K562 (cell line): ENCODE measurements at regions not wholly inside any gene's neighbourhood (a gene's known extent, or its start where the extent isn't known, plus 50 kb on each side); places are given as distances from the start of the nearest gene placed in this dataset.

ENCODE experiments used
- ATAC-seq: fragments of 200-7000 bp; cut with Tn5 transposase; 3 replicates; pipeline ENCODE4 v1.9.1; 2020; ENCODE audit warnings: moderate library complexity
- BruUV-seq: library from RNA; stranded (reverse); fragments of 400-500 nt; replicated peaks from 2 replicates; lab custom pipeline; 2021; lab: Mats Ljungman, UMichigan
- CTCF ChIA-PET: fragments of 300-600 bp; formaldehyde crosslinking; extraction: SDS; loops from one replicate; lab custom pipeline; 2021; ENCODE audit warnings: low intra/inter-chr PET ratio; lab: Yijun Ruan, JAX
- POLR2A ChIA-PET: fragments of 300-600, 350-650 bp; sonication (Branson Sonifier 250); formaldehyde crosslinking; extraction: SDS; loops from one replicate; lab custom pipeline; 2021; ENCODE audit warnings: antibody characterized with exemption, inconsistent platforms; lab: Yijun Ruan, JAX
- DNase-seq, 4 experiments: peaks; one replicate each; pipeline versions ENCODE4 v3.0.0 to v3.0.0-alpha.2; 2011 to 2018; ENCODE audit warnings: low spot score in 3 of 4, mixed read lengths in 3 of 4; ENCODE audit errors: extremely low read depth in 1 of 4
- FAIRE-seq: peaks from 2 replicates; lab custom pipeline; 2011; peaks lifted over from hg19 to GRCh38; lab: Jason Lieb, UNC
- H2AFZ ChIP-seq: 2 replicates; pipeline ENCODE4 v1.6.0; 2011; ENCODE audit warnings: low read depth, low read length, control low read depth, inconsistent platforms
- H3K27ac ChIP-seq: fragments of 200-600 bp; 3 replicates; pipeline ENCODE4 v1.8.0; 2011; ENCODE audit warnings: low read depth, mild to moderate bottlenecking, control low read depth, inconsistent platforms, low read length, moderate library complexity, mixed read lengths; ENCODE audit errors: extremely low read depth
- H3K27me3 ChIP-seq, 2 experiments: fragments of 300-600 bp in 1 of 2; 2 replicates in 1 of 2; 3 replicates in 1 of 2; pipeline versions ENCODE4 v1.6.0 to v1.8.0; 2011; ENCODE audit warnings: inconsistent platforms in 2 of 2, low read length in 2 of 2, mild to moderate bottlenecking in 1 of 2, mixed read lengths in 1 of 2, moderate library complexity in 1 of 2; ENCODE audit not compliant: control insufficient read depth in 2 of 2, insufficient read depth in 2 of 2
- H3K36me3 ChIP-seq: fragments of 300-600 bp; 3 replicates; pipeline ENCODE4 v1.8.0; 2011; ENCODE audit warnings: mild to moderate bottlenecking, low read length, inconsistent platforms; ENCODE audit not compliant: control insufficient read depth, insufficient read depth
- H3K4me1 ChIP-seq, 2 experiments: fragments of 200-600 bp in 1 of 2; replicated peaks in 1 of 2; 2 replicates in 1 of 2; 3 replicates in 1 of 2; pipeline versions ENCODE4 v1.5.1 to v1.8.0; 2011; ENCODE audit warnings: inconsistent platforms in 2 of 2, low read length in 2 of 2, mild to moderate bottlenecking in 1 of 2, mixed read lengths in 1 of 2, moderate library complexity in 1 of 2; ENCODE audit not compliant: control insufficient read depth in 2 of 2, insufficient read depth in 2 of 2
- H3K4me2 ChIP-seq: 2 replicates; pipeline ENCODE4 v1.6.1; 2011; ENCODE audit warnings: low read length, control low read depth, inconsistent platforms, mixed read lengths; ENCODE audit not compliant: insufficient read depth
- H3K4me3 ChIP-seq: fragments of 200-600 bp; sonication (generic), shearing (Covaris generic); 2 replicates; pipeline ENCODE4 v1.5.1; 2016; ENCODE audit warnings: control low read depth, inconsistent platforms
- H3K79me2 ChIP-seq: fragments of 200-600 bp; 3 replicates; pipeline ENCODE4 v1.8.0; 2011; ENCODE audit warnings: low read length, inconsistent platforms; ENCODE audit not compliant: control insufficient read depth, insufficient read depth
- H3K9ac ChIP-seq, 2 experiments: 2 replicates each; pipeline versions ENCODE4 v1.6.0 to v1.6.1; 2011; ENCODE audit warnings: low read depth in 2 of 2, low read length in 2 of 2, control low read depth in 1 of 2, inconsistent platforms in 1 of 2, mild to moderate bottlenecking in 1 of 2, mixed read lengths in 1 of 2; ENCODE audit not compliant: insufficient read depth in 1 of 2
- H3K9me1 ChIP-seq: one replicate; pipeline ENCODE4 v1.6.0; 2011; ENCODE audit warnings: inconsistent platforms, mild to moderate bottlenecking, low read length, moderate library complexity; ENCODE audit not compliant: control insufficient read depth, insufficient read depth
- H3K9me3 ChIP-seq: replicated peaks from 2 replicates; pipeline ENCODE4 v1.5.1; 2011; ENCODE audit warnings: low read depth, low read length, inconsistent platforms; ENCODE audit not compliant: control insufficient read depth, insufficient read depth
- H4K20me1 ChIP-seq: replicated peaks from 2 replicates; pipeline ENCODE4 v1.6.1; 2011; ENCODE audit warnings: low read length, inconsistent platforms, mixed read lengths; ENCODE audit not compliant: control insufficient read depth, insufficient read depth
- ARID2 ChIP-seq: fragments of 450-650 bp; IDR thresholded peaks from 2 replicates; pipeline ENCODE4 v1.6.1; 2017; ENCODE audit warnings: antibody characterized with exemption, mild to moderate bottlenecking
- ELF4 ChIP-seq: fragments of 450-650 bp; formaldehyde crosslinking; IDR thresholded peaks from 2 replicates; pipeline ENCODE4 v1.4.0; 2022; ENCODE audit warnings: missing genetic modification characterization
- IFI16 ChIP-seq: fragments of 250-450 bp; sonication (Bioruptor Pico); IDR thresholded peaks from 2 replicates; pipeline ENCODE4 v2.1.2; 2022; ENCODE audit warnings: mild to moderate bottlenecking, inconsistent platforms
- POU5F1 ChIP-seq: fragments of 150-350 bp; IDR thresholded peaks from 2 replicates; pipeline ENCODE4 v1.6.1; 2014; ENCODE audit warnings: borderline replicate concordance, low read length, low read depth, mild to moderate bottlenecking; ENCODE audit not compliant: partially characterized antibody
- PRPF4 ChIP-seq: fragments of 200-400 bp; formaldehyde crosslinking; IDR thresholded peaks from one replicate; pipeline ENCODE4 v1.6.1; 2017; ENCODE audit warnings: low read length, low read depth, mild to moderate bottlenecking; ENCODE audit not compliant: insufficient read depth, poor library complexity, severe bottlenecking
- ZNF184 ChIP-seq: sonication (generic); formaldehyde crosslinking; IDR thresholded peaks from 2 replicates; pipeline ENCODE4 v1.5.0; 2020; ENCODE audit warnings: missing genetic modification reagents
- ZNF347 ChIP-seq: fragments of 450-650 bp; formaldehyde crosslinking; IDR thresholded peaks from 2 replicates; pipeline ENCODE4 v1.4.0; 2020; ENCODE audit warnings: low read depth, mild to moderate bottlenecking, moderate library complexity
- WGBS: fragments of 100-300 bp; shearing (Covaris generic); methylation state at CpG from one replicate; pipeline ENCODE4 v1.1.6; 2016; ENCODE audit warnings: low coverage, mixed read lengths; ENCODE audit not compliant: insufficient coverage; ENCODE audit errors: missing lambda C conversion rate; 5-methylcytosine and 5-hydroxymethylcytosine counted together
- in situ Hi-C: fragments of 300-500 bp; cut with MboI; formaldehyde crosslinking; loops from 4 replicates; pipeline ENCODE4 v1.15.0; 2018; ENCODE audit warnings: inconsistent platforms, mixed read lengths
- intact Hi-C: fragments of 100-400 bp; cut with micrococcal nuclease; formaldehyde crosslinking; loops from 2 replicates; pipeline ENCODE4 v1.14.2; 2022
- TF ChIP-seq, protein P1 (sequence below): fragments of 450-650 bp; IDR thresholded peaks from 2 replicates; pipeline ENCODE4 v1.6.1; 2016; ENCODE audit warnings: missing biosample characterization, missing genetic modification characterization
- TF ChIP-seq, protein P2 (sequence below), 3 experiments: fragments of 200-800 bp in 1 of 3; sonication (Bioruptor generic) in 1 of 3; sonication (generic) in 1 of 3; formaldehyde crosslinking in 1 of 3; IDR thresholded peaks; 2 replicates each; pipeline versions ENCODE4 v1.6.1 to v1.8.0; 2016 to 2022; ENCODE audit warnings: mild to moderate bottlenecking in 2 of 3, missing compliant biosample characterization in 2 of 3, missing genetic modification characterization in 2 of 3, missing genetic modification reagents in 1 of 3
- TF ChIP-seq, protein P3 (sequence below): fragments of 250-450 bp; sonication (Bioruptor Pico); IDR thresholded peaks from 2 replicates; pipeline ENCODE4 v1.5.1; 2021; ENCODE audit warnings: mild to moderate bottlenecking

DNA sequence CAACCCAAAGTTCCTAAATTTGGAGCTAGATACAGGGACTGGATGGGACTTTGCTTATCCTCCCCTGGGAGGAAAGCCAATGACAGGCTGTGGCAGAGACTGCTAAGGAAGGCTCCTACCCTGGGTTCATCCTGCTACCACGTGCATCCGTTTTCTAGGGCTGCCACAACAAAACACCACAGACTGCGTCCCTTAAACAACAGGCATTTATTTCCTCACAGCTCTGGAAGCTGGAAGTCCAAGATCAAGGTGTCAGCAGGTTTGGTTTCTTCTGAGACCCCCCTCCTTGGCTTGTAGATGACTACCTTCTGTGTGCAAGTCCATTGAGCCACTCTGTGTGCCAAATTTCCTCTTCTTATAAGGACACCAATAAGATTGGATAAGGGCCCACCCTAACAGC lies 263.9 kb downstream of the FAM43A start:
- in situ Hi-C loops: no loop called here
- no peaks in the 10 kb centered on the region for H3K79me2 ChIP-seq
- no peak overlapping the region for H3K4me2 ChIP-seq
- 2% methylated on average over 3 of the region's 3 CpGs for WGBS
- peaks cover 16 to 48% of the 10 kb centered on the region in 2 experiments; a peak in 4 of 5 replicates for H3K27me3 ChIP-seq
- BruUV-seq: no TSS peak
- no peak for FAIRE-seq
- no peaks in the 10 kb centered on the region for H3K36me3 ChIP-seq
- H3K4me1 ChIP-seq: no peaks in the 10 kb centered on the region; a peak in 1 of 5 replicates
- ChIA-PET CTCF (no interaction called here), POLR2A (no interaction called here)
- no peak for ATAC-seq
- H3K9me1 ChIP-seq: no peaks in the 10 kb centered on the region
- intact Hi-C loops: no loop called here
- TF ChIP-seq PRPF4 (no peak), IFI16 (CRISPR knock-in tag) (no peak)
- no peak overlapping the region for H3K27ac ChIP-seq
- no peak for DNase-seq
- no peak overlapping the region for H3K4me3 ChIP-seq
- H3K9me3 ChIP-seq: no peaks in the 10 kb centered on the region
- no peak overlapping the region for H2AFZ ChIP-seq
- no peaks in the 10 kb centered on the region for H4K20me1 ChIP-seq
- H3K9ac ChIP-seq: no peak overlapping the region

DNA sequence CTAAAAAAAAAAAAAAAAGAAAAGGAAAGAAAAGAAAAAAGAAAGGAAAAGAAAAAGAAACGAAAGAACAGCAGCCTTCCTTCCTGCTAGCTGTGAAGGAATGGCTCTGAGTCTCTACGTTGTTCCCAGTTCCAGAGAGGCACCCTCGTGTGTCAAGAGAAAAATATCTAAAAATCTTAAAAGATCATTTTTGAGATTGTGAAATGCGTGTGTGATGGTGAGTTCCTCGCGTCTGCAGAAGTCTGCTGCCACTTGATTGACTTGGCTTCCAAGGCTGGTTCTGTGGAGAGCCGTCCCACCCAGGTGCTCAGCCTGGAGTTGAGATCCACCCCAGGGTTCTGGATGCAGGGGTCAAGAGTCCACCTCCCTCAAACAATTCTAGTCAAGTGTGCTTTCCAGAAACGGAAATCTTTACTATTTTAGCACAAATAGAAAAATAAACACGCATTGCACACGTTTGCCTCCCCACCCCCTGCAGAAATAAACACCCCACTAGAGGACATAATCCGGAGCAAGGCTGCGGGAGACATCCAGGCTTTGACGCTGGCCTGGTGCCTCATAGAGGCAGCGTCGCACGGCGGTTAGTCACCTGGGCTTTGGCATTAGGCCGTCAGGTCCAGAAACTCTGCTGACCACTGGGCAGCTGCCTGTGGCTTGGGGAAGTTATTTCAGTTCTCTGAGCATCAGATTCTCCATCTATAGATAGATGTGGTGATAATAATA lies 265.4 kb downstream of the FAM43A start:
- no peaks in the 10 kb centered on the region for H3K36me3 ChIP-seq
- H3K27me3 ChIP-seq: peaks cover 17 to 50% of the 10 kb centered on the region in 2 experiments; a peak in 4 of 5 replicates
- no peak overlapping the region for H3K27ac ChIP-seq
- TF ChIP-seq POU5F1 (no peak), ELF4 (CRISPR knock-in tag) (no peak), ZNF184 (CRISPR knock-in tag) (no peak), ZNF347 (CRISPR knock-in tag) (no peak), ARID2 (no peak)
- TF ChIP-seq, protein P1, sequence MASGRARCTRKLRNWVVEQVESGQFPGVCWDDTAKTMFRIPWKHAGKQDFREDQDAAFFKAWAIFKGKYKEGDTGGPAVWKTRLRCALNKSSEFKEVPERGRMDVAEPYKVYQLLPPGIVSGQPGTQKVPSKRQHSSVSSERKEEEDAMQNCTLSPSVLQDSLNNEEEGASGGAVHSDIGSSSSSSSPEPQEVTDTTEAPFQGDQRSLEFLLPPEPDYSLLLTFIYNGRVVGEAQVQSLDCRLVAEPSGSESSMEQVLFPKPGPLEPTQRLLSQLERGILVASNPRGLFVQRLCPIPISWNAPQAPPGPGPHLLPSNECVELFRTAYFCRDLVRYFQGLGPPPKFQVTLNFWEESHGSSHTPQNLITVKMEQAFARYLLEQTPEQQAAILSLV (tag): no peak
- TF ChIP-seq, protein P2, sequence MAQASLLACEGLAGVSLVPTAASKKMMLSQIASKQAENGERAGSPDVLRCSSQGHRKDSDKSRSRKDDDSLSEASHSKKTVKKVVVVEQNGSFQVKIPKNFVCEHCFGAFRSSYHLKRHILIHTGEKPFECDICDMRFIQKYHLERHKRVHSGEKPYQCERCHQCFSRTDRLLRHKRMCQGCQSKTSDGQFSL (CRISPR knock-in tag; IDR thresholded peaks at IDR 0.05): no peak
- TF ChIP-seq, protein P2 (tag; IDR thresholded peaks at IDR 0.05): no peak
- TF ChIP-seq, protein P3, sequence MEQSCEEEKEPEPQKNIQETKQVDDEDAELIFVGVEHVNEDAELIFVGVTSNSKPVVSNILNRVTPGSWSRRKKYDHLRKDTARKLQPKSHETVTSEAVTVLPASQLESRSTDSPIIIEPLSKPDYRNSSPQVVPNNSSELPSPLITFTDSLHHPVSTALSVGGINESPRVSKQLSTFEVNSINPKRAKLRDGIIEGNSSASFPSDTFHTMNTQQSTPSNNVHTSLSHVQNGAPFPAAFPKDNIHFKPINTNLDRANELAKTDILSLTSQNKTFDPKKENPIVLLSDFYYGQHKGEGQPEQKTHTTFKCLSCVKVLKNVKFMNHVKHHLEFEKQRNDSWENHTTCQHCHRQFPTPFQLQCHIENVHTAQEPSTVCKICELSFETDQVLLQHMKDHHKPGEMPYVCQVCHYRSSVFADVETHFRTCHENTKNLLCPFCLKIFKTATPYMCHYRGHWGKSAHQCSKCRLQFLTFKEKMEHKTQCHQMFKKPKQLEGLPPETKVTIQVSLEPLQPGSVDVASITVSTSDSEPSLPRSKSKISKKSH (CRISPR knock-in tag): no peak
- under 1% methylated on average over 17 of the region's 18 CpGs for WGBS
- no peaks in the 10 kb centered on the region for H3K9me3 ChIP-seq
- no peaks in the 10 kb centered on the region for H4K20me1 ChIP-seq
- intact Hi-C loops (loop anchor here (10.0 kb wide), 1 partner anchor 266 kb away; the partner anchor contains the start of gene FAM43A), in situ Hi-C loops (no loop called here)
- no peak for ATAC-seq
- no peaks in the 10 kb centered on the region for H3K79me2 ChIP-seq
- H2AFZ ChIP-seq: no peak overlapping the region
- no peak overlapping the region for H3K9ac ChIP-seq
- no TSS peak for BruUV-seq
- H3K4me1 ChIP-seq: no peaks in the 10 kb centered on the region; a peak in 1 of 5 replicates
- no peak overlapping the region for H3K4me3 ChIP-seq
- no peak for DNase-seq
- ChIA-PET POLR2A (no interaction called here), CTCF (interaction anchor here (0.7 kb wide), 2 partner anchors 16 to 30 kb away, joined by 3 read pairs; no protein-coding TSS in a partner anchor)
- no peaks in the 10 kb centered on the region for H3K9me1 ChIP-seq
- H3K4me2 ChIP-seq: no peak overlapping the region
- no peak for FAIRE-seq
